CD14-positive monocyte (primary cell): ENCODE measurements at regions not wholly inside any gene's neighbourhood (a gene's known extent, or its start where the extent isn't known, plus 50 kb on each side); places are given as distances from the start of the nearest gene placed in this dataset.

Source experiments
- DNase-seq, 3 donors: peaks; one replicate each; pipeline ENCODE4 v3.0.0-alpha.2; 2011 to 2022
- H2AFZ ChIP-seq: 2 replicates; pipeline ENCODE4 v1.6.0; 2012; ENCODE audit warnings: mild to moderate bottlenecking, low read depth, low read length, inconsistent platforms; ENCODE audit not compliant: insufficient read depth, poor library complexity, severe bottlenecking
- H3K27ac ChIP-seq, 2 donors: 1 replicate in 1 of 2; 2 replicates in 1 of 2; pipeline ENCODE4 v1.5.1; 2012 to 2013; ENCODE audit warnings: low read length in 2 of 2, control low read depth in 1 of 2, inconsistent platforms in 1 of 2, low read depth in 1 of 2, mild to moderate bottlenecking in 1 of 2
- H3K27me3 ChIP-seq, 2 donors: one replicate each; pipeline versions ENCODE4 v1.6.0 to v1.6.1; 2011 to 2013; ENCODE audit warnings: low read length in 2 of 2; ENCODE audit not compliant: control insufficient read depth in 2 of 2, insufficient read depth in 2 of 2
- H3K36me3 ChIP-seq, 2 donors: replicated peaks in 1 of 2; 1 replicate in 1 of 2; 2 replicates in 1 of 2; pipeline versions ENCODE4 v1.5.1 to v1.6.1; 2012 to 2013; ENCODE audit warnings: low read length in 2 of 2, control low read depth in 1 of 2, inconsistent platforms in 1 of 2, mild to moderate bottlenecking in 1 of 2; ENCODE audit not compliant: insufficient read depth in 2 of 2, control insufficient read depth in 1 of 2
- H3K4me1 ChIP-seq, 2 donors: 1 replicate in 1 of 2; 2 replicates in 1 of 2; pipeline versions ENCODE4 v1.5.1 to v1.6.1; 2012 to 2013; ENCODE audit warnings: low read length in 2 of 2, control low read depth in 1 of 2, inconsistent platforms in 1 of 2, mild to moderate bottlenecking in 1 of 2, moderate library complexity in 1 of 2; ENCODE audit not compliant: insufficient read depth in 2 of 2, control insufficient read depth in 1 of 2
- H3K4me2 ChIP-seq: replicated peaks from 2 replicates; pipeline ENCODE3; 2012; ENCODE audit warnings: low read length, moderate library complexity, mild to moderate bottlenecking; ENCODE audit not compliant: poor library complexity, severe bottlenecking; ENCODE audit errors: extremely low read depth
- H3K4me3 ChIP-seq, 3 experiments: fragments of 200-600 bp in 1 of 3; sonication (generic) in 1 of 3; replicated peaks in 1 of 3; 1 replicate in 2 of 3; 2 replicates in 1 of 3; pipeline ENCODE4 v1.5.1; 2011 to 2013; ENCODE audit warnings: low read length in 3 of 3, mild to moderate bottlenecking in 3 of 3, control low read depth in 2 of 3, low read depth in 2 of 3, inconsistent platforms in 1 of 3, moderate library complexity in 1 of 3
- H3K79me2 ChIP-seq: 2 replicates; pipeline ENCODE4 v1.6.0; 2012; ENCODE audit warnings: mild to moderate bottlenecking, control low read depth, inconsistent platforms, low read length, moderate library complexity; ENCODE audit not compliant: insufficient read depth
- H3K9ac ChIP-seq: 2 replicates; pipeline ENCODE4 v1.6.0; 2017; ENCODE audit warnings: low read length, mild to moderate bottlenecking; ENCODE audit not compliant: insufficient read depth, poor library complexity, severe bottlenecking
- H3K9me3 ChIP-seq, 2 donors: replicated peaks in 1 of 2; 1 replicate in 1 of 2; 2 replicates in 1 of 2; pipeline versions ENCODE4 v1.5.1 to v1.6.1; 2012 to 2013; ENCODE audit warnings: low read length in 2 of 2, control low read depth in 1 of 2; ENCODE audit not compliant: control insufficient read depth in 1 of 2, insufficient read depth in 1 of 2
- H4K20me1 ChIP-seq: 2 replicates; pipeline ENCODE4 v1.6.0; 2012; ENCODE audit warnings: mild to moderate bottlenecking, low read length, control low read depth, moderate library complexity; ENCODE audit not compliant: insufficient read depth
- H3K27ac Mint-ChIP-seq, 7 donors: one replicate each; pipeline ENCODE4 v1.8.0; 2020; ENCODE audit warnings: mild to moderate bottlenecking in 7 of 7, mixed read lengths in 7 of 7, moderate library complexity in 6 of 7, inconsistent platforms in 2 of 7
- H3K27me3 Mint-ChIP-seq, 3 donors: one replicate each; pipeline ENCODE4 v1.8.0; 2021 to 2022; ENCODE audit warnings: low read depth in 3 of 3, mild to moderate bottlenecking in 3 of 3, mixed read lengths in 3 of 3, moderate library complexity in 3 of 3, inconsistent platforms in 1 of 3
- H3K36me3 Mint-ChIP-seq, 2 donors: one replicate each; pipeline ENCODE4 v1.8.0; 2020; ENCODE audit warnings: mixed read lengths in 2 of 2, inconsistent platforms in 1 of 2, mild to moderate bottlenecking in 1 of 2
- H3K4me1 Mint-ChIP-seq: one replicate; pipeline ENCODE4 v1.8.0; 2020; ENCODE audit warnings: mild to moderate bottlenecking, mixed read lengths
- H3K4me3 Mint-ChIP-seq, 2 donors: one replicate each; pipeline ENCODE4 v1.8.0; 2020; ENCODE audit warnings: mild to moderate bottlenecking in 2 of 2, mixed read lengths in 2 of 2, moderate library complexity in 1 of 2
- H3K9me3 Mint-ChIP-seq, 7 donors: one replicate each; pipeline ENCODE4 v1.8.0; 2020 to 2022; ENCODE audit warnings: mixed read lengths in 7 of 7, mild to moderate bottlenecking in 6 of 7, moderate library complexity in 6 of 7, inconsistent platforms in 2 of 7
- WGBS: methylation state at CpG from one replicate; pipeline ENCODE4 v1.1.5; 2013; ENCODE audit warnings: missing lambda C conversion rate; ENCODE audit not compliant: insufficient coverage; 5-methylcytosine and 5-hydroxymethylcytosine counted together
- intact Hi-C, 2 donors: fragments of 100-400 bp; cut with micrococcal nuclease; formaldehyde crosslinking; loops; one replicate each; pipeline versions ENCODE4 v1.15.0 to v1.15.1; 2023
- TF ChIP-seq, protein P1 (sequence below): fragments of 200-600 bp; IDR thresholded peaks from one replicate; pipeline ENCODE4 v1.8.0; 2022; ENCODE audit warnings: antibody characterized with exemption, mild to moderate bottlenecking

DNA sequence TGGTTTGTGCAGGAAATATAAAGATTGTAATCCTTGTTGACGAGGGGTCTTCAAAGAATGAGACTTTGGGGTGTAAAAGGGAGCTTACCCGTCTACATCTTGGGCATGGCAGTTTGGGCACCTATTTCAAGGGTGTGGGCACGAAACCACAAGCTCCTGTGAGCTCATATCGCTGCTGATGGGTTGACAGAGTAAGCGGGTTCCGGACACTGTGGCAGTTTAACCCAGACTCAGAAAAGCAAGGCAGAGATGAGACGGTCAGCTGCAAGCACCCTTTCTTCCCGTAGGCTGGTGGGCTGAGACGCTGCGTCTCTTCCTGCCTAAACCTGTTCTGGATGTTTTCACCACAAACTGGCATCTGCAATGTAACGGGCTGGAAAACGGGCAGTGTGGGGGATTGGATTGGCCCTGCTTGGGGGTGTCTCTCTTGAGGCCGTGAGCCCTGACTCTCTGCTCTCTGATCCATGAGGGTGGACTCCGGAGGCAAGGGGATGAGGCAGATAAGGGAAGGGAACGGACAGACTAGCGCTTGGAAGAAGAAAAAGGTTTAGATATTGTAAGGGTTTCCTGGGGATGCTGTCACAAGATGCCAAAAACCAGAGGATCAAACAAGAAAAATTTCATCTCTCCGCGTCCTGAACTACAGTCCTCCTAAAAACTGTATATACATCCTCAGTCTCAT lies 237.5 kb downstream of the SHOX start:
- no peaks in the 10 kb centered on the region for H3K36me3 ChIP-seq
- no peak overlapping the region for H3K9ac ChIP-seq
- H3K27ac ChIP-seq: no peak overlapping the region
- H3K36me3 Mint-ChIP-seq: no peaks in the 10 kb centered on the region
- WGBS: 45% methylated on average over 13 of the region's 18 CpGs
- no peaks in the 10 kb centered on the region for H4K20me1 ChIP-seq
- no peak for DNase-seq
- H3K4me1 Mint-ChIP-seq: no peaks in the 10 kb centered on the region
- no peaks in the 10 kb centered on the region for H3K4me1 ChIP-seq
- H3K9me3 Mint-ChIP-seq: peaks cover 5 to 16% (median 8%) of the 10 kb centered on the region in 7 donors
- no peaks in the 10 kb centered on the region for H3K79me2 ChIP-seq
- no peak overlapping the region for H3K4me3 Mint-ChIP-seq
- H3K9me3 ChIP-seq: peaks cover 6 to 12% of the 10 kb centered on the region in 2 donors
- H3K27me3 Mint-ChIP-seq: peaks cover 4 to 6% (median 6%) of the 10 kb centered on the region in 3 donors
- intact Hi-C loops: no loop called here
- no peak overlapping the region for H2AFZ ChIP-seq
- no peak overlapping the region for H3K4me2 ChIP-seq
- no peaks in the 10 kb centered on the region for H3K27me3 ChIP-seq
- no peak overlapping the region for H3K4me3 ChIP-seq
- TF ChIP-seq, protein P1, sequence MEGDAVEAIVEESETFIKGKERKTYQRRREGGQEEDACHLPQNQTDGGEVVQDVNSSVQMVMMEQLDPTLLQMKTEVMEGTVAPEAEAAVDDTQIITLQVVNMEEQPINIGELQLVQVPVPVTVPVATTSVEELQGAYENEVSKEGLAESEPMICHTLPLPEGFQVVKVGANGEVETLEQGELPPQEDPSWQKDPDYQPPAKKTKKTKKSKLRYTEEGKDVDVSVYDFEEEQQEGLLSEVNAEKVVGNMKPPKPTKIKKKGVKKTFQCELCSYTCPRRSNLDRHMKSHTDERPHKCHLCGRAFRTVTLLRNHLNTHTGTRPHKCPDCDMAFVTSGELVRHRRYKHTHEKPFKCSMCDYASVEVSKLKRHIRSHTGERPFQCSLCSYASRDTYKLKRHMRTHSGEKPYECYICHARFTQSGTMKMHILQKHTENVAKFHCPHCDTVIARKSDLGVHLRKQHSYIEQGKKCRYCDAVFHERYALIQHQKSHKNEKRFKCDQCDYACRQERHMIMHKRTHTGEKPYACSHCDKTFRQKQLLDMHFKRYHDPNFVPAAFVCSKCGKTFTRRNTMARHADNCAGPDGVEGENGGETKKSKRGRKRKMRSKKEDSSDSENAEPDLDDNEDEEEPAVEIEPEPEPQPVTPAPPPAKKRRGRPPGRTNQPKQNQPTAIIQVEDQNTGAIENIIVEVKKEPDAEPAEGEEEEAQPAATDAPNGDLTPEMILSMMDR: no peak
- H3K27ac Mint-ChIP-seq: no peak overlapping the region

DNA sequence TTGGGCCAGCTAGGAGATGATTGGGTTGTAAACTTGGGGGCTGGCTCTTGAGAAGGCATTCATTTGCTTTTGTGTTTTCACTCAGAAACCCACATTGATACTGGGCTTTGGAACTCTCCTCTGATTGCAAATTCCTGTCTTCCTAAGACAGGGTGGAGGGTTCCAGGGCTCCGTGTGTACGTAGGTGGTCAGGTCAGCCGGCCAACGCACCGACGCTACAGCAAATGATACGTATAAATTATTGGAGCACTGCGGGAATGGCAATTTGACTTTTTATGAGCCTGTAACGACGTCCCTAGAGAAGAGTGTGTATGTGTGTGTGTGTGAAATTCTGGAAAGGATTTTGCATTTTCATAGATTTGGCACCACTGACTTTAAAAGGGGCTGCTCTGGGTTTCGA lies 236.9 kb downstream of the SHOX start:
- Mint-ChIP-seq H3K27me3 (peaks cover 6% of the 10 kb centered on the region in 3 donors), H3K36me3 (no peaks in the 10 kb centered on the region), H3K4me3 (no peak overlapping the region), H3K27ac (no peak overlapping the region), H3K4me1 (no peaks in the 10 kb centered on the region), H3K9me3 (peaks cover 4 to 13% (median 6%) of the 10 kb centered on the region in 7 donors)
- 95% methylated on average over 10 of the region's 11 CpGs for WGBS
- Histone ChIP-seq H3K9ac (no peak overlapping the region), H4K20me1 (no peaks in the 10 kb centered on the region), H3K4me3 (no peak overlapping the region), H3K27me3 (no peaks in the 10 kb centered on the region), H3K9me3 (peaks cover 6 to 12% of the 10 kb centered on the region in 2 donors), H2AFZ (no peak overlapping the region), H3K36me3 (no peaks in the 10 kb centered on the region), H3K27ac (no peak overlapping the region), H3K4me2 (no peak overlapping the region), H3K79me2 (no peaks in the 10 kb centered on the region), H3K4me1 (no peaks in the 10 kb centered on the region)
- TF ChIP-seq, protein P1: no peak
- intact Hi-C loops: no loop called here
- no peak for DNase-seq
